B cell (primary cell): ENCODE measurements at regions not wholly inside any gene's neighbourhood (a gene's known extent, or its start where the extent isn't known, plus 50 kb on each side); places are given as distances from the start of the nearest gene placed in this dataset.

Experiments
- ATAC-seq: fragments of 200-7000 bp; cut with Tn5 transposase; one replicate; pipeline ENCODE4 v1.10.0; 2021; ENCODE audit warnings: low read depth, mild to moderate bottlenecking, moderate number of reproducible peaks, moderate library complexity
- CTCF ChIA-PET: fragments of 350-600 bp; sonication (Branson Sonifier 250); formaldehyde crosslinking; loops from one replicate; lab custom pipeline; 2021; ENCODE audit warnings: antibody characterized with exemption, inconsistent platforms; lab: Charles Lee
- POLR2A ChIA-PET: fragments of 350-600 bp; sonication (Branson Sonifier 250); formaldehyde crosslinking; loops from one replicate; lab custom pipeline; 2021; ENCODE audit warnings: antibody characterized with exemption; lab: Charles Lee
- DNase-seq: peaks from one replicate; pipeline ENCODE4 v3.0.0; 2013
- H2AFZ ChIP-seq: 2 replicates; pipeline ENCODE4 v1.6.1; 2012; ENCODE audit warnings: mild to moderate bottlenecking, low read depth, low read length; ENCODE audit not compliant: insufficient read depth, poor library complexity, severe bottlenecking
- H3K27ac ChIP-seq, 2 donors: 1 replicate in 1 of 2; 2 replicates in 1 of 2; pipeline ENCODE4 v1.5.1; 2012 to 2013; ENCODE audit warnings: low read length in 2 of 2, mild to moderate bottlenecking in 2 of 2, moderate library complexity in 1 of 2
- H3K27me3 ChIP-seq, 4 experiments: fragments of 200-600 bp in 1 of 4; sonication (generic) in 1 of 4; replicated peaks in 1 of 4; 1 replicate in 2 of 4; 2 replicates in 2 of 4; pipeline versions ENCODE4 v1.6.1 to v1.7.0; 2013 to 2016; ENCODE audit warnings: low read length in 3 of 4, mild to moderate bottlenecking in 2 of 4, mixed read lengths in 1 of 4, moderate library complexity in 1 of 4; ENCODE audit not compliant: insufficient read depth in 4 of 4, control insufficient read depth in 3 of 4; ENCODE audit errors: control extremely low read depth in 1 of 4
- H3K36me3 ChIP-seq, 2 experiments: replicated peaks in 1 of 2; 1 replicate in 1 of 2; 2 replicates in 1 of 2; pipeline versions ENCODE4 v1.6.1 to v1.7.1; 2013; ENCODE audit warnings: low read length in 1 of 2; ENCODE audit not compliant: insufficient read depth in 2 of 2, control insufficient read depth in 1 of 2; ENCODE audit errors: control extremely low read depth in 1 of 2, extremely low read depth in 1 of 2
- H3K4me1 ChIP-seq, 2 donors: fragments of 200-600 bp in 1 of 2; sonication (generic) in 1 of 2; 1 replicate in 1 of 2; 2 replicates in 1 of 2; pipeline versions ENCODE4 v1.5.1 to v1.6.1; 2013 to 2017; ENCODE audit warnings: low read length in 2 of 2; ENCODE audit not compliant: control insufficient read depth in 2 of 2, insufficient read depth in 2 of 2
- H3K4me2 ChIP-seq: replicated peaks from 2 replicates; pipeline ENCODE3; 2012; ENCODE audit warnings: mild to moderate bottlenecking, low read depth, low read length; ENCODE audit not compliant: poor library complexity, severe bottlenecking
- H3K4me3 ChIP-seq, 5 experiments: fragments of 200-600 bp in 1 of 5; sonication (generic) in 1 of 5; 1 replicate in 3 of 5; 2 replicates in 2 of 5; pipeline versions ENCODE4 v1.5.1 to v1.7.0; 2011 to 2016; ENCODE audit warnings: low read length in 4 of 5, mild to moderate bottlenecking in 4 of 5, low read depth in 2 of 5, control low read depth in 1 of 5, moderate library complexity in 1 of 5; ENCODE audit not compliant: insufficient read depth in 1 of 5; ENCODE audit errors: control extremely low read depth in 1 of 5, extremely low read depth in 1 of 5
- H3K79me2 ChIP-seq: fragments of 200-600 bp; sonication (generic); one replicate; pipeline ENCODE4 v1.6.0; 2016; ENCODE audit warnings: low read length; ENCODE audit not compliant: control insufficient read depth, insufficient read depth
- H3K9ac ChIP-seq: fragments of 200-600 bp; sonication (generic); 2 replicates; pipeline ENCODE4 v1.6.1; 2017; ENCODE audit warnings: mild to moderate bottlenecking, low read length, moderate library complexity
- H3K9me3 ChIP-seq, 3 donors: one replicate each; pipeline versions ENCODE4 v1.6.1 to v1.7.1; 2013; ENCODE audit warnings: low read length in 2 of 3; ENCODE audit not compliant: control insufficient read depth in 2 of 3, insufficient read depth in 1 of 3; ENCODE audit errors: control extremely low read depth in 1 of 3
- H4K20me1 ChIP-seq: 2 replicates; pipeline ENCODE4 v1.6.0; 2012; ENCODE audit warnings: mild to moderate bottlenecking, low read length; ENCODE audit not compliant: insufficient read depth, control insufficient read depth, poor library complexity, severe bottlenecking
- H3K27ac Mint-ChIP-seq: one replicate; pipeline ENCODE4 v1.8.0; 2021; ENCODE audit warnings: mixed read lengths
- H3K27me3 Mint-ChIP-seq: one replicate; pipeline ENCODE4 v1.8.0; 2021; ENCODE audit warnings: mixed read lengths
- H3K4me1 Mint-ChIP-seq: one replicate; pipeline ENCODE4 v1.8.0; 2021; ENCODE audit warnings: mixed read lengths
- H3K4me3 Mint-ChIP-seq: one replicate; pipeline ENCODE4 v1.8.0; 2021; ENCODE audit warnings: mixed read lengths
- H3K9me3 Mint-ChIP-seq: one replicate; pipeline ENCODE4 v1.8.0; 2022; ENCODE audit warnings: mixed read lengths; ENCODE audit not compliant: insufficient read depth
- CTCF ChIP-seq: fragments of 200-600 bp; IDR thresholded peaks from one replicate; pipeline ENCODE4 v1.8.0; 2022; ENCODE audit warnings: antibody characterized with exemption, mild to moderate bottlenecking
- EZH2 ChIP-seq: IDR thresholded peaks from 2 replicates; pipeline ENCODE4 v1.6.1; 2012; ENCODE audit warnings: borderline replicate concordance, low read depth, mild to moderate bottlenecking, moderate library complexity, low read length; ENCODE audit not compliant: insufficient read depth, poor library complexity, severe bottlenecking
- WGBS: methylation state at CpG from one replicate; pipeline ENCODE4 v1.1.5; 2013; ENCODE audit warnings: missing lambda C conversion rate; ENCODE audit not compliant: insufficient coverage; 5-methylcytosine and 5-hydroxymethylcytosine counted together
- intact Hi-C: fragments of 100-400 bp; cut with micrococcal nuclease; formaldehyde crosslinking; loops from one replicate; pipeline ENCODE4 v1.10.0; 2022

- WGBS, result 41% methylated on average over 4 of the region's 4 CpGs
- H3K4me3 Mint-ChIP-seq, result no peak overlapping the region
- intact Hi-C loops, result no loop called here
- CTCF ChIA-PET, result no interaction called here
- Histone ChIP-seq H4K20me1 (no peaks in the 10 kb centered on the region), H2AFZ (no peak overlapping the region), H3K9ac (no peak overlapping the region), H3K79me2 (no peaks in the 10 kb centered on the region), H3K27me3 (no peaks in the 10 kb centered on the region), H3K27ac (no peak overlapping the region), H3K4me3 (no peak overlapping the region), H3K36me3 (no peaks in the 10 kb centered on the region), H3K4me2 (no peak overlapping the region), H3K4me1 (no peaks in the 10 kb centered on the region), H3K9me3 (peaks cover 0 to 2% (median 0%) of the 10 kb centered on the region in 3 donors)
- H3K4me1 Mint-ChIP-seq, result no peaks in the 10 kb centered on the region
- ATAC-seq, result no peak
- H3K9me3 Mint-ChIP-seq, result no peaks in the 10 kb centered on the region
- no peak for DNase-seq
- no peaks in the 10 kb centered on the region for H3K27me3 Mint-ChIP-seq
- TF ChIP-seq CTCF (no peak), EZH2 (no peak)
- POLR2A ChIA-PET, result no interaction called here
- no peak overlapping the region for H3K27ac Mint-ChIP-seq
These were observed 96.3 kb downstream of the GJA1 start for GRCh38 chr6:121531658-121532169.

- intact Hi-C loops, result no loop called here
- Mint-ChIP-seq H3K9me3 (no peaks in the 10 kb centered on the region), H3K27me3 (no peaks in the 10 kb centered on the region), H3K4me1 (no peaks in the 10 kb centered on the region), H3K4me3 (no peak overlapping the region), H3K27ac (no peak overlapping the region)
- Histone ChIP-seq H3K9ac (no peak overlapping the region), H3K36me3 (no peaks in the 10 kb centered on the region), H3K4me3 (no peak overlapping the region), H4K20me1 (no peaks in the 10 kb centered on the region), H3K4me1 (no peaks in the 10 kb centered on the region), H3K27ac (no peak overlapping the region), H3K4me2 (no peak overlapping the region), H3K27me3 (no peaks in the 10 kb centered on the region), H3K79me2 (no peaks in the 10 kb centered on the region), H3K9me3 (peaks cover 0 to 2% (median 0%) of the 10 kb centered on the region in 3 donors), H2AFZ (no peak overlapping the region)
- no peak for ATAC-seq
- TF ChIP-seq EZH2 (no peak), CTCF (no peak)
- CTCF ChIA-PET, result no interaction called here
- POLR2A ChIA-PET, result no interaction called here
- no peak for DNase-seq
- no CpG with 5 or more reads among the region's 3 CpGs for WGBS
These were observed 97.9 kb downstream of the GJA1 start for GRCh38 chr6:121533321-121533841.
